DMS53 treated with DMSO at 0.1 percent for 48 hours (cell line): ENCODE measurements at regions not wholly inside any gene's neighbourhood (a gene's known extent, or its start where the extent isn't known, plus 50 kb on each side); places are given as distances from the start of the nearest gene placed in this dataset.
A peak's percentile ranks its signal among the peaks of the same experiment; 100 is the strongest.

Experiments
- DNase-seq: peaks from one replicate; lab custom pipeline; 2025; ENCODE audit not compliant: unreplicated experiment; lab: John Stamatoyannopoulos, UW

DNA sequence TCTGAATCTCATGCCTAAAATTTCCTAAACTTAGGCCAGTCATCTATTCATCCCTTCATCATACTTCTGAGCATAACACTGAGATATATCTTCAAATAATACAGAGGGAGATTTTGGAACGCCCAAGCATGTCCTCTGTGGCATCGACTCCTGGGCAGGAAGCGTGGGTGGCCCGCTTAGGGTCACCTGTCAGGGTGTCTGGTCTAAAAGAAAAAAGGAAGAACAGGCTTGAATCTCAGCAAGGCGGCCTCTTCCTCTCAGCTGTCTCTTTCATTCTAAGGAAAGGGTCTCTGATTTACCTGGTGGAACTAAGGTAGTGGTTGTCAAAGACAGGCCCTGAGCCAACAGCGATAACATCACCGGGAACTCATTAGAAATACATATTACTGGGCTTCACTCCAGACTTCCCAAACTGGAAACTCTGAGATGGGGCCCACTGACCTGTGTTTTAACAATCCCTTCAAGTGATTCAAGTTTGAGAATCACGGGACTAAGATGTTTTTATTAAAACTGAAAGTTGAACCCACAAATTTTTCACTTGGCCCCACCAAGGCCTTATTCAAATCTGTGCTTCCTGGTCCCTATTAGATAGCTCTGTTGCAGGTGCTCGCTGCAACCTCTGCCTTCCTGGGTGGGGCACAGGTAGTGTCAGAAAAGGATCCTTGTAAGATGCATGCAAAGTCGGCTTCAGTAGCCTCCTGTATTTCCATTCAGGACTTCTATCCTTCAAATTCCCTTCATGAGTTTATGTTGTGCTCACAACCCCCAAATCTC lies 162.3 kb upstream of the CCDC68 start:
- DNase-seq: no peak

DNA sequence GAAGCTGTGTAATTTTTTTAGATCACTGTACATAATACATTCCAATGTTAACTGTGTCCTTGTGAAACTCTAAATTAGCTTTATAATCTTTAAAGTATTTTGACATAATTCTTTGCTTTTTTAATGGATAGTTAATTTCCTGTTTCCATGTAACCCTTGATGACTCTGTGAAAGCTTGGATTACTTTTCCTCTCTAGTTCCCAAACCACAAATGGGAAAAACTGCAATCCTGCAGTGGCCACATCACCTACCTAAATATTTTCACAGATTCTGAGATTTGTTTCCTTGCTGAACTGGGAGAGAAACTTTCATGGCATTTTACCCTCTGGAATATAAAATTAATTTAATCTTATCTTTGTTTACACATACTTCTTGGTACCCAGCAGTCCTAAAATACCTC lies 161.6 kb upstream of the CCDC68 start:
- no peak for DNase-seq

DNA sequence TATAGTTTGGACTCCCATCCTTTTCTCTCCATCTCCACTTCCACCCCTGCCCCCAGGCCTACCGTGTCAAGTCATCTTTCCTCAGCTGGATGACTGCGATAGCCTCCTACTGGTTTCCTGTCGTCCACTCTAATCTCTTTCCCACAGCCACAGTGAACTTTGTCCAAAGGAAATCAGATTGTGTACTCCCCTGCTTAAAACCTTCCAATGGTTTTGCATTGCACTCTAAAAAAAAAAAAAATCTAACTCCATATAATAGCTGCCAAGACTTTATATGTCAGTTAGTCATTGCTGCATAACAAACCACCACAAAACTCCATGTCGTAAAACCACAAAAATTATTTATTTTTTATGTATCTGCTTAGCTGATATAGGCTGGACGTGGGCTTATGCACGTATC lies 160.2 kb upstream of the CCDC68 start:
- no peak for DNase-seq

DNA sequence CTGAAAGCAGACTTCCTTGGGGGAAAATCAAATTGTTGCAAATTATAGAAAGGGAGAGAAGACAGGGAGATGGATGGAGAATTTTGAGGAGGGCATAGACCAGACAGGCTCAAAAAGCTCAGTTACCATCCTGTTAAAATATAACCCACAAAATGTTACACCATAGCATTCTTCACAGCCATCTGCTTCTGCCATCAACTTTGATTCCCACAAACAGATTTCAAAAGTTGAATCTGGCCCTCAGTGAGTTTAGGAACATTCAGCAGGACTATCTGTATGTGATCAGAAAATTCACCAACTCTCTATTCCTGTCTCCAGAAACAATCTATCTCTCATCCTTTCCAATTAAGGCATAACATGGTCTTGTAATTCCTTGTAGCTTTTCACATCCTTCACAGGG lies 159.8 kb upstream of the CCDC68 start:
- no peak for DNase-seq

DNA sequence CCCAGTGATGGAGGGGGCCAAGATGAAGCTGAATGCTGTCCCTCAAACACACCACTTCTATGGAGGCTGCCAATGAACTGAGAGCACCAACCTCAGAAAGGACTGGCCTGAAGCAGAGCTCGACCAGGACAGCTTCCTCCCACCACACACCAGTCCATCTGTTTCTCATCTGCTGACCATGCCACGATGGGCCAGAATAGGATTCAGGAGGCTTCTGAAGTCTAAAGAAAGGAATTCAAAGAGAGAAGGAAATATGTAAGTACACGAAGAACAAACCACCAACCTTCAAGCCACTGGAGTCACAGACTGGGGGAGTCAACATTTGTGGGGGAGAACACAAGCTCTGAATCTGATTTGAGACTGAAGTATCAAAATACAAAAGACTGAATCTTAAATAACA lies 157.6 kb upstream of the CCDC68 start:
- no peak for DNase-seq

DNA sequence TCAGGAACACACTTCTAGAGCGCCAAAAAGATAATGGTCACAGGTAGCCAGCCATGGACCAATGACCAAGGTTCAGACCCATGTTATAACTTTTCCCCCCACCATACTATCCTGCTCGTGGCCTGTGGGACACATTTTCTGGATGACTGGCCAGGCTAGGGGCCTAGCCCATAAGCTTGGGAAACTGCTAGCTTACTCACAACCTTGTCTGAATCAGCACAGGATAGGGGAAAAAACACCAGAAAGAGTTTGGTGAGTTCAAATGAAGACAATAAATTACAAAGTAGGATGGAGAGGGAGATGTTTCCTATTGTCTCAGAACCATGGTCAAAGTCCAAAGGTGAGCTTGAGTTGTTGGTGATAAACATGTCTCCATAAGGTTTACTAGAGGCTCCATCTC lies 156.3 kb upstream of the CCDC68 start:
- no peak for DNase-seq

DNA sequence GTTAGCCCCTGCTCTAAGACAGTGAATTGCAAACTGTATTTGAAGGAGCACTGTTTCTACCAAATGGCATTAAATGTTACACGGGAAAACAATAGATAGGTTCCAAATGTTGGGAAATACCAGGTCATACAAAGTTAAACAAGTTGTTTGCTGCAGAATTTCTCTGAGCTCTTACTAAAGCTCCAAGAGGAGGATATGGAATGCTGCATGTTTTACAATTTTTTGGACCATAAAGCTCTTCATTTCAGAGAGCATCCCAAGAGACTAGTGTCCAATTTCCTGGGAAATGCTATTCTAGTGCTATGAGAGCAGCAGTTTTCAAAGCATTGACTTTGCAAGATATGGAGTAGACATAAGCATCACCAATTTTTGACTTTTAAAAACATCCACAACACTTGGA lies 155.6 kb upstream of the CCDC68 start:
- no peak for DNase-seq

DNA sequence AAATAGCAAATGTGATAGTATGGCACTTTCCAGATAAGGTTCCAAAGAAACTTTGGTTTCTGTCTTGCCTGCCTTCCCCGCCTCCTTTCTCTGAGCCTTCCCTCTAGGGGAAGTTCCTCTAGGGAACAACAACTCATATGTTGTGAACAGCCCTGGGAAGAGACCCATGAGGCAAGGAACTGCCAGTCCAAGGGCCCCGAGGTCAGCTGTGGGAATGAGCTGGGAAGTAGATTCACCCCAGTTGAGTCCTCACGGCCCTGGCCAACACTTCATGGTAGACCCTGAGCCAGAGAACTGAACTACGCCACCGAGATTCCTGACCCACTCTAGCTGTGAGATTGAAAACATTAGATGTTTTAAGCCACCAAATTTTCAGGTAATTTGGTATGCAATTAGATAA lies 154.5 kb upstream of the CCDC68 start:
- DNase-seq: no peak

DNA sequence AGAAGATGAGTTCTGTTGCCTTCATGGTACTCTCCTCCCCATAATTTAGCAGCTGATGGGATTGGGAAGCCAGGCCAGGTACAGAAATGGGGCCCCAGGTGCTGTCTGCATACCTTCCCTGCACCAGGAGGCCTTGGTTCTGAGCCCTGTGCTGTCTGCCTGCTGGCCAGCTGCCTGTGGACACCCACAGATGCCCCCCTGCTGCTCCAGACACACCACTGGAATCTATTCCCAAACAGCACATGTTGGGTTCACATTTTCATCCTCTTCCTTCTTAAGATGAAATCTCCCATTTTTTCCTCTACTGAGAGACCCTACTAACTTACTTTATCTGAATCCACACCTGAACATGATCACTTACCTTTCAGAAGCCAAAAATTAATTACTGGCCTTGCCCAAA lies 152.0 kb upstream of the CCDC68 start:
- DNase-seq: no peak

DNA sequence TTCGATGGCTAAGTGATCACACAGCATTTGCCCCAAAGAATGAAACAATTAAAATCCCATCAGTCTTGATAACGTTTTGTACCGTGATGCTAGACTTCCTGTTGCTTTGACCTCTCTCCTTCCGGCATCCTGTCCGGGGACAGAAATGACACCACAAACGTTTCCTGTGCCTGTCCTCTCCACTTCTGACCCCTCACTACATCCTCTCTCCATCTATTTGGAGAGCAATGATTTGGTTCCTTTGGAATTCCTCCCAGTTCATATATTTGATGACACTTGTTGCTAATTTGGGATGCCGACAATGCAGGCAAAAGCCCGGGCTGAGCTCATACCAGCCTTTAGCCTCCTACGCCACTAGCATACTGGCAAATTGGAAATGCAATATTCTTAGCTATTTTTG lies 151.2 kb upstream of the CCDC68 start:
- no peak for DNase-seq

DNA sequence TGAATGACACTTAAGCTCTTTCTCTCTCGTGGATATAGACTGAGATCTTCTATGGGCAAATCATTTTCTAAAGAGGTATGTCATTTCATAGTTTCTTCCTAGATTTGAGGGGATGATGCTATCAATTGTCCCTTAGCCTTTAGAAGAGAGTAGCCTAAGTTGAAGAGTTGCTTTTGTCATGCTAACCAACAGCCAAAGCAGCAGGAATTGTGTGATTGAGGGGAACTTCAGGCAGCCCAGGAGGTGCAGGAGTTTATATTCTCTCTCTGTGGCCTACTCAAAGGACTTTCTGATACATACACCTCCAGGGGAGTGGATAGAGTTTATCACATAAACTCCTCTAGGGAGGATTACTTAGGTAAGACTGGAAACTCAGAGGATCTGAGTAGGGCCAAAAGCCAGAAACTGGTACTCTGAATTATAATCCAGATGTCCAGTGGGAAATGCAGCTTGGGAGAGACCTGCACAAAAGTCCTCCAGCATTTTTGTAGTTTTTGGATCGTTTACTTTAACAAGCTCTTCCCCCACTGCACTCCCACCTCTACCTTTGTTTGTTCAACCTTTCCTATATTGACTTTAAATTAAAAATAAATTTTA lies 150.7 kb upstream of the CCDC68 start:
- no peak for DNase-seq

DNA sequence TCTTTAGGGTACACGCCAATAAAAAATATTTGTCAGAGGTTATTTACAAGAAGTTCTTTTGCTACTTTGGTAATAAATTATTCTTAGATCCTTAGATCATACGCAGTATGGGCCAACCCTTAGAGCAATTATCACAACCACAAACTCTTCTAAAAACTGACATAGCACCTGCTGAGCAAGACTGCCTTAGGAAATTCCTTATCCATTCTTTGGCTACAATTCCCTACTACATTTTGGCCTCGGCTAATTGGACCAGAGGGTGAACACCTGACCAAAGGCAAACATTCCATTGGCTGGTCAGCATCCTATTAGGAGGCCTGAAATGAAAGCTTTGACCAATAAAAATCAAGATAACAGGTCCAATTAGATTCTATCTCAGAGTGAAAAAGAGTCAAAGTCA lies 147.6 kb upstream of the CCDC68 start:
- no peak for DNase-seq

DNA sequence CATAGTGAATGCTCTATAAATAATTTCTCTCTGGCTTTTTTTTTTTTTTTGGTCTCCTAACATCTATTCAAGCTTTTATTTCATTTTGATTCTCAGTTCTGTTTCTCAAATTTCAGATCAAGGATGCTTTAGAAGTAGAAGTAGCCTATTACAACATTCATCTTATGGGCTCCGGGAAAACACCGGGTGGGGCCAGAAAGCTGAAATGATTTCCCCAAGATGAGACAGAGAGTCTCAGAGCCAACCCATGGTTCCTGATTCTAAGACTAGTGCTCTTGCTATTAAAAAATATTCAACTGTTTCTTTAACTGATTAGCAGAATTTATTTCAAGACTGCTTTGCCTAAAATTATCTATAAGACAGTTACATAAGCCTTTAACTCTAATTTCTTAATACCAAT lies 147.2 kb upstream of the CCDC68 start:
- DNase-seq: no peak

DNA sequence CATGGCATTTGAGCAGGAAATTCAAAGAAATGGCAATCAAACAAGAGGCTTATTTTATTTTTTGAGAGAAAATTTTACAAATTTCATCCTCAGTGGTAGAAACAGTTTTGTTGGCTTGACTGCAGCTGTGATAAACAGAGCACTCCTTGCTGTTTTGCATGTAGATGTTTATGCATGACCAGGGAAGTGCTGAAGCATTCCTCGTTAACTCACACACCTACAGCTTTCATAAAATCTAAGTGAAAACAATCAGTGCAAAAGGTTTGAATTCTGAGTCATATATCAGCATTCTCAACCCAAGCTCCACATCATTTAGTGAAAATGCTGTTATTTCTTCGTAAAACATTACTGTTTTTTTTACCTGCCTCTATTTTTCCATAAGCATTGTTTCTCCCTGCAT lies 146.6 kb upstream of the CCDC68 start:
- DNase-seq: no peak

DNA sequence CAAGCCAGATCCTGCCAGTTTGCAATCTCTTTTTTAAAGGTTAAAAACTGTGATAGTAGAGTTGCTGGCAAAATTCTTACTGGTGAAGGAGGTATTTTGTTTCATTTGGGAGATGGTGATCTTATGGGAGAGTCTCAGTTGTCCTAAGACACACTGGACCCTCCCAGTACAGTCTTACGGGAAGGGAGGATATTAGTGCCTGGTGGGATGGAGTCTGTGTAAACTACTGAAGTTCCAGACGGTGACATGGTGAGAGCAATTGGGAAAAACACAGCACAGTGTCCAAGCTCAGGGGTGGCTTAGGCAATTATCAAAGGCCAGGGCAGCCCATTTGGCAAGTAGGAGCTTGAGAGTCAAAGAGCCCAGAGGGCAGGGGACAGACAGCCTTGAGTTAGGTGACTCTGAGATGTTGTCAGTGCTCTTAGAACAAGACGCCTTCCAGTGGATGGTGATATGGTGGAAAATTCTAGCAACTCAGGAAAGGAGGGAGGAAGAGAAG lies 143.7 kb upstream of the CCDC68 start:
- DNase-seq: no peak

DNA sequence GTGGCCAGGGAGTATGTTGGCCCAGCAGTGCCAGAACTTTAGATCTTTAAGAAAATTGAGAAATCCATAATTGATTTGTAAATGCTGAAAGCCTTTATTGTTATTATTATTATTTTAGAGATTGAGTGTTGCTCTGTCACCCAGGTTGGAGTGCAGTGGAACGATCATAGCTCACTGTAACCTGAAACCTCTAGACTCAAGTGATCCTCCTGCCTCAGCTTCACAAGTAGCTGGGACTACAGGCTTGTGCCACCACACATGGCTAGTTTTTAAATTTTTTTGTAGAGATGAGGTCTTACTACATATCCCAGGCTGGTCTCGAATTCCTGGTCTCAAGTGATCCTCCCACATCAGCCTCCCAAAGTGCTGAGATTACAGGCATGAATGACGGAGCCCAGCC lies 143.2 kb upstream of the CCDC68 start:
- DNase-seq: no peak

DNA sequence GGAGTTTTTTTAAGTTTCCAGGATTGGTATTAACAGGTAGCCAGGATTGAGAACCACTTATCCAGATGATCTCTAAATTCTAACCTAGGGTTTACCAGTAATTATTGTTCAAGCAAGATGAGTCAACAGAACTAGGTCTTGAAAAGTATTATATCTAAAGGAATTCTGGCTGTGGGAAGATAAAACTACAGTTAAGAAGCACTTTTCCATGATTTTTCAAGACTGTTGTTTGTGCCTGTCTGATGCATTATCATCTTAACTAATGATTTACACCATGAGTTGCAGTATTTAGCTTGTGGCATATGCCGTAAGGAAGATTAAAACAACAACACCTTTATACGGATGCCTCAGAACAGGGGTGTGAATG lies 142.2 kb upstream of the CCDC68 start:
- no peak for DNase-seq

DNA sequence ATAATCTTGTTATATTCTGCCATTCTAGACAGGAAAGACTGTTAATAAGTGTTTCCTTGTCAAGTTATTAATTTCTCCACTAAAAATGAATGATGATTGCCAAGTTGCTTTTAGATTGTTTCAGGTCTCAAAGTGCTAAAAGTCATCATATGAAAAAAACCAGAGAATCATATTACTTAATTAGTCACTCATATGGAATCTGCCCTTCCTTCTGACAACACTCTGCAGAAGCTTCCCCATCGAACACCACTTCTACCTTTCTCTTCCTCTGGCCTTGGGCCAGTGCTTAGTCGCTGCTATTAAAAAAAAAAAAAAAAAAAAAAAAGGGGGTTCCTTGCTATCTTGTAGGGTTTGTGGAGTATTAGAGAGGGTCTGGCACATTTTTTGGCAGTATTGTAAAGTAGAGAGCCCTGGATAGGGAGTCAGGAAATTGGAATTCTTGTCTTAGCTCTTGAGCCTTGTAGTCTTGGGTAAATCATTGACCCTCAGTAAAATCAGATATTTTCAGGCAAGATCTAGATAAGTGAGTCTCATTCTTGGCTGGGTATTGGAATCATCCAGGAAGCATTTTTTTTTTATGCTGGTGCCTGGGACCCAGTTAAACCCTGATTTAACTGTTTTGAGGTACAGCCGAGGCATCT lies 141.7 kb upstream of the CCDC68 start:
- peak; percentile 80 for DNase-seq

DNA sequence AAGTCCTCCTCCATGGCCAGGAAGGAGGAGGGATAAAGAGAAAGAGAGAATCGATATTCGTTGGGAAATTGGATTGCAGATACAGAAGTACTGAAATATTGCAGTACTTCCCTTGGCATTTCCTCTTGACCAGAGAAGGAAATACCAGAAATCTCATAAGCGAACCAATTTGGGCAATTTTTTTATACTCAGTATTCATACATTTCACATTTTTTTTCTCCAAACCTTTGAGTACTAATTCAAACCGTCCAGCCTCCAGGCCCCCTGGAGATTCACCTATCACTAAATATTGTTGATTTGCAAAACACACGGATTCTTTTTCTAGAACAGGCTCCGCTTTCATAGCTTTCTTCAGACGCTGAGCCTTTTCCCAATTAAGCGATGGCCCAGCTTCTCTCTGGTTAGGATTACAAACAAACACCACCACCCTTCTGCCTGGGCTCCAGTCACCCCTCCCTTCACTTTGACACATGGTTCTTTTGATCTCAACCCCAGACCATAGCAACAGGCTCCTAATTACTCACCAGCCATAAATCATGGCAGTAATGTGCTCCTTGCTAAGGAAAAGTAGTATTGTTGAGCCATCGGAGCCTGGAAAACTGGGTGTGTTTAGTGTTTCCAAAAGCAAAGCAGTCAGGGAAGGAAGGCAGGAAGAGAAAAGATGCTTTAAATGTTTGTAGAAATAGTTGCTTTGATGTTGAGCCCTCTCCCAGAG lies 138.4 kb upstream of the CCDC68 start:
- peak; percentile 59 for DNase-seq

DNA sequence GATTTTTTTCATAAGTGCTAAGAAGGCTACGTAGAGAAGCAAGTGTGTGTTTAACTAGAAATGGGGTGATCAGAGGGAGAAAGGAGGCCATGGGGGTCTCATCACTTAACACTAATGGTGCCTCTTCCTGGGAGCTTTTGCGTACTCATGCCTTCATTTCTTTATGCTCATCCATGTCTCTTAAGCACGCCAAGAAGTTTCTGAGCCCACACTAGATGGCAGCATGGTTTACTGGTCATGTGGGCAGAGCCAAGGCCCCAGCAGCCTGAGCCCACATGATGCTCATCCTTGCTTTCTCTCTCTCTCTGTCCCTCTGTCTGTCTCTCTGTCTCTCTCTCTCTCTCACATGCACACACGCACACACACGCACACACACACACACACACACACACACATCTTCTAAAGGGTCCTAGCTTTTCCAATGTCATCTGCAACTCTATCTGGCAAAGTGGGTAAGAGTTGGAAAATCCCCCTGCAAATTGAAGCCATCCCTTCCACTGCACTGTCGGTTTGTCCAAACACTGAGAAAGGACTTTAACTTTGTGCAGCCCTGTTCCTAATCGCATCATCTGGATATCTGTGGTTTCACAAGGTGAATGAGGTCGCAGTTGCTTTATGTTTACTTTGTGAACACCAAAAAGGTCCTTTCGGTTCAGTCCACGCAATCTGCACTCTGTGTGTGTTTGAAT lies 137.1 kb upstream of the CCDC68 start:
- DNase-seq: peak; percentile 62

DNA sequence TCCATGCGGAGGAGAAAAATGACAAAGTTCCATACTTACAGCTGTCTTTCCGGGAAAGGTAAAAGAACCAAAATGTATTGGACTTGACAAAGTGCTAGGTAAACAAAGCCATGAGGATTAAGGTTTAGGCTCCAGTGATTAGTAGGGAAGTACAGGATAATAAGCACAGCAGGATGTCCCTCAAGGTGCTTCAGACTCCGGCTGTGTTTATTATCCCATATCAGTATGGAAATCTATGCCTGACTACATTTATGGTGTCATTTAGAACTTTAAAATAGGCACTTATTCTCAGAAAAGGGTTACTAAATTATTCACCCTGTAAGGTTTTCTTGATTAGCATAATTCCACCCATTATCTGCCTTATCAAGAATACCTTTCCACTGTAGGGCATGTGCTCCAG lies 136.3 kb upstream of the CCDC68 start:
- DNase-seq: no peak
